Trophoblast cell (in vitro differentiated cells and primary cell): ENCODE measurements at regions not wholly inside any gene's neighbourhood (a gene's known extent, or its start where the extent isn't known, plus 50 kb on each side); places are given as distances from the start of the nearest gene placed in this dataset.
A peak's percentile ranks its signal among the peaks of the same experiment; 100 is the strongest.

Experiments
- DNase-seq, 2 donors: peaks; one replicate each; pipeline ENCODE4 v3.0.0-alpha.2; 2016
- H2AFZ ChIP-seq: 2 replicates; pipeline ENCODE4 v1.6.1; 2013; ENCODE audit warnings: low read length, moderate library complexity, mild to moderate bottlenecking; ENCODE audit not compliant: insufficient read depth, poor library complexity
- H2AK5ac ChIP-seq: 2 replicates; pipeline ENCODE4 v1.6.1; 2013; ENCODE audit warnings: mild to moderate bottlenecking, low read length
- H2BK120ac ChIP-seq: 2 replicates; pipeline ENCODE4 v1.6.1; 2013; ENCODE audit warnings: low read length, mild to moderate bottlenecking, moderate library complexity; ENCODE audit not compliant: insufficient read depth, poor library complexity
- H2BK12ac ChIP-seq: 2 replicates; pipeline ENCODE4 v1.6.1; 2013; ENCODE audit warnings: mild to moderate bottlenecking, low read length, moderate library complexity
- H2BK5ac ChIP-seq: 2 replicates; pipeline ENCODE4 v1.6.1; 2013; ENCODE audit warnings: low read length, low read depth, moderate library complexity, mild to moderate bottlenecking; ENCODE audit not compliant: poor library complexity
- H3K14ac ChIP-seq: 2 replicates; pipeline ENCODE4 v1.6.1; 2013; ENCODE audit warnings: mild to moderate bottlenecking, low read length
- H3K18ac ChIP-seq: 2 replicates; pipeline ENCODE4 v1.6.1; 2013; ENCODE audit warnings: mild to moderate bottlenecking, low read length
- H3K23ac ChIP-seq: 2 replicates; pipeline ENCODE4 v1.6.1; 2013; ENCODE audit warnings: low read length
- H3K27ac ChIP-seq: 2 replicates; pipeline ENCODE4 v1.5.1; 2013; ENCODE audit warnings: low read depth, mild to moderate bottlenecking, inconsistent platforms, low read length, moderate library complexity
- H3K27me3 ChIP-seq: 2 replicates; pipeline ENCODE4 v1.6.1; 2013; ENCODE audit warnings: inconsistent platforms, mild to moderate bottlenecking, low read length, moderate library complexity; ENCODE audit not compliant: insufficient read depth
- H3K36me3 ChIP-seq, 2 experiments: 1 replicate in 1 of 2; 2 replicates in 1 of 2; pipeline ENCODE4 v1.6.1; 2013; ENCODE audit warnings: low read length in 2 of 2, mild to moderate bottlenecking in 2 of 2, moderate library complexity in 1 of 2; ENCODE audit not compliant: insufficient read depth in 2 of 2, control insufficient read depth in 1 of 2
- H3K4ac ChIP-seq: 2 replicates; pipeline ENCODE4 v1.6.1; 2013; ENCODE audit warnings: low read depth, mild to moderate bottlenecking, low read length, moderate library complexity
- H3K4me1 ChIP-seq, 2 experiments: 1 replicate in 1 of 2; 2 replicates in 1 of 2; pipeline ENCODE4 v1.6.1; 2013; ENCODE audit warnings: low read length in 2 of 2, mild to moderate bottlenecking in 2 of 2, moderate library complexity in 1 of 2; ENCODE audit not compliant: insufficient read depth in 2 of 2, control insufficient read depth in 1 of 2
- H3K4me2 ChIP-seq: 2 replicates; pipeline ENCODE4 v1.6.1; 2013; ENCODE audit warnings: inconsistent platforms, mild to moderate bottlenecking, low read length, moderate library complexity
- H3K4me3 ChIP-seq: 2 replicates; pipeline ENCODE4 v1.5.1; 2013; ENCODE audit warnings: mild to moderate bottlenecking, low read depth, low read length, inconsistent platforms
- H3K79me1 ChIP-seq: one replicate; pipeline ENCODE4 v1.6.1; 2013; ENCODE audit warnings: low read length
- H3K79me2 ChIP-seq: 2 replicates; pipeline ENCODE4 v1.6.1; 2013; ENCODE audit warnings: low read length, mild to moderate bottlenecking; ENCODE audit not compliant: control insufficient read depth, insufficient read depth, poor library complexity
- H3K9ac ChIP-seq: 2 replicates; pipeline ENCODE4 v1.6.1; 2013; ENCODE audit warnings: mild to moderate bottlenecking, low read length
- H3K9me3 ChIP-seq: 2 replicates; pipeline ENCODE4 v1.6.1; 2013; ENCODE audit warnings: low read depth, mild to moderate bottlenecking, control low read depth, inconsistent platforms, low read length; ENCODE audit not compliant: insufficient read depth
- H4K12ac ChIP-seq: 2 replicates; pipeline ENCODE4 v1.6.1; 2013; ENCODE audit warnings: low read depth, mild to moderate bottlenecking, low read length, moderate library complexity
- H4K8ac ChIP-seq: 2 replicates; pipeline ENCODE4 v1.6.1; 2013; ENCODE audit warnings: low read depth, mild to moderate bottlenecking, low read length, moderate library complexity
- H4K91ac ChIP-seq: one replicate; pipeline ENCODE4 v1.6.1; 2013; ENCODE audit warnings: low read depth, mild to moderate bottlenecking, low read length, moderate library complexity
- WGBS: extraction: QIAGEN DNeasy Blood & Tissue Kit; methylation state at CpG from one replicate; pipeline ENCODE4 v1.1.7; 2013; ENCODE audit warnings: missing lambda C conversion rate; ENCODE audit not compliant: insufficient read length, insufficient coverage; ENCODE audit errors: extremely low coverage; 5-methylcytosine and 5-hydroxymethylcytosine counted together

DNA sequence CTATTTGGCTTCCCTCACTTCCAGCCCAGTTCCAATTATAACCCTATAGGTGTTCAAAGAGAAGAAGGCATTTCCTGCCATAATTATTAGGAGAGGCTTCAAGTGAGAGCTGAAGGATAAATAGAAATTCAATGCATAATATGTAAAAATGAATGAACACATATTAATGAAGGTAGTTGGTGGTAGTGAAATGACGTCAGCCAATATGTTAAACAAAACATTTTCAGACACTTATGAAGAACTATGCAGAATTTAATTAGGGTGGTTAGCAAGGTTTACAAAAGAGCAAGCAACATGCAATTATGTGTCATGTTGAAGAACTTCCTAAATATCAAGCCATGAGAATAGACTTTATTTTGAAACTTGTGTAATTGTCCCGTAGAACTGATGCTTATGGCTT, 858.8 kb upstream of the DDX18 start:
- no peak overlapping the region for H3K14ac ChIP-seq
- no peak overlapping the region for H3K4ac ChIP-seq
- H3K23ac ChIP-seq: no peak overlapping the region
- no peak overlapping the region for H4K91ac ChIP-seq
- H3K4me3 ChIP-seq: no peak overlapping the region
- H2BK12ac ChIP-seq: no peak overlapping the region
- H3K79me1 ChIP-seq: no peaks in the 10 kb centered on the region
- no peak overlapping the region for H4K8ac ChIP-seq
- H3K36me3 ChIP-seq: no peaks in the 10 kb centered on the region
- H3K9me3 ChIP-seq: no peaks in the 10 kb centered on the region
- H3K4me1 ChIP-seq: no peaks in the 10 kb centered on the region
- DNase-seq: no peak
- no peak overlapping the region for H4K12ac ChIP-seq
- H3K18ac ChIP-seq: no peak overlapping the region
- no peak overlapping the region for H2AK5ac ChIP-seq
- H2AFZ ChIP-seq: no peak overlapping the region
- no peak overlapping the region for H3K4me2 ChIP-seq
- no peaks in the 10 kb centered on the region for H3K27me3 ChIP-seq
- no peak overlapping the region for H3K9ac ChIP-seq
- no peak overlapping the region for H2BK120ac ChIP-seq
- no CpG with 5 or more reads among the region's 2 CpGs for WGBS
- H3K27ac ChIP-seq: no peak overlapping the region
- H2BK5ac ChIP-seq: no peak overlapping the region
- H3K79me2 ChIP-seq: no peaks in the 10 kb centered on the region

DNA sequence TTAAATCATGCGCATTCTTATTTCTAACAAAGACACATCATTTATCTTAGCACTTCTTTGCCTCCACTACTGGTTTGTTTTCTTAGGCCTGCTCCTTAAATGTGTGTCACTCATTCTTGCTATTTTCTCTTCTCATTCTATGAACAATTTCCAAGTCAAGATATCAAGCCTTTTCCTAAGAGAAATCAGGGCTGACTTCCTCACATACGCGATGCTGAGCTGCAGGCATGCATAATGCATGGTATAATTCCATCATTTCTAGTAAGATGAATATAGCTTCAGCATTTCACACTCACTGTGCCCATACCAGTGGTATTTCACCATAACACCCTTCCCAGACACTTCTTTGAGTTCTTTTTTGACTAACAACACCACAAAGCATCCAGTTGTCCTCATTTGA, 838.9 kb upstream of the DDX18 start:
- Histone ChIP-seq H3K4me2 (no peak overlapping the region), H3K79me2 (no peaks in the 10 kb centered on the region), H2BK5ac (no peak overlapping the region), H2AK5ac (no peak overlapping the region), H2BK120ac (no peak overlapping the region), H3K14ac (no peak overlapping the region), H3K4ac (no peak overlapping the region), H3K79me1 (no peaks in the 10 kb centered on the region), H3K36me3 (no peaks in the 10 kb centered on the region), H3K27ac (no peak overlapping the region), H2BK12ac (no peak overlapping the region), H4K12ac (no peak overlapping the region), H2AFZ (no peak overlapping the region), H3K9ac (no peak overlapping the region), H4K8ac (no peak overlapping the region), H3K18ac (no peak overlapping the region), H3K23ac (no peak overlapping the region), H3K27me3 (no peaks in the 10 kb centered on the region), H4K91ac (no peak overlapping the region), H3K4me1 (no peaks in the 10 kb centered on the region), H3K4me3 (no peak overlapping the region), H3K9me3 (no peaks in the 10 kb centered on the region)
- DNase-seq: no peak
- WGBS: no CpG with 5 or more reads among the region's 3 CpGs

DNA sequence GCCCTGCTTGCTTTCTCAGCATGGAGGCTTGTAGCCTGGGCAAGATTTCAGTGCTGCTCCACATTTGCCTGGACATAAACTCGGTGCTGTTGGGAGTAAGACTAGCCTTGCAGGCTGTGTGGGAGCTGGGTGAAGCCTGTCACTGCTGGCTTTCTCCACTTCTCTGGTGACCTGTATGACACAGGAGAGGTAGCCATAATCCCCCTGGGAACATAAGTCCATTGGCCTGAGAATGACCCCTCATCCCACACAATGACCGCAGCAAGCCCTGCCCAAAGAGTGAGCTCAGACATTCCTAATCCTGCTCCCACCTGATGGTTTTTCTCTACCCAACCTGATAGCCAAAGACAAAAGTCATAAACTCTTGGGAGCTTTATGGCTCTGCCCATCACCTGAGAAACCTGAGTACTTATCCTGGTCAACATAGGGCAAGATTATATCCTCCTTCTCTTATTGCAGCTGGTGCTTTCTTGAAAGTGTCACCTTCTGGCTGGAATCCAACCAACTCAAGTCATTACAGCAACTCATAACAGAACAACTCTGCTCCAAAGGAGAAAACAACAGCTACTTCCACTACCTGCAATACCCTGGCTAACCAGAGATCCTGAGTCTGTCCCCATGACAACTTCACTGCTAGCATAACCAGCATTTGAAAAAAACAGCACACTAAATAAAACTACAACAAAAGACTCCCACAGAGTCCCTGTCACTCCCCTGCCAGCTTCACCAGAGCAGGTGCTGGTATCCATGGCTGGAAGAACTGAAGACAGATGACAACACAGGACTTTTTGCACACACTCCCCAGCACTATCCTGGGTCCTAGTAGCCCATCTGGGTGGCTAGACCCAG, 834.4 kb upstream of the DDX18 start:
- no CpG with 5 or more reads among the region's 2 CpGs for WGBS
- Histone ChIP-seq H3K14ac (no peak overlapping the region), H2BK12ac (no peak overlapping the region), H2BK120ac (no peak overlapping the region), H3K36me3 (peaks cover 0 to 2% of the 10 kb centered on the region in 2 experiments), H3K4me3 (no peak overlapping the region), H2BK5ac (no peak overlapping the region), H3K79me2 (no peaks in the 10 kb centered on the region), H3K4ac (no peak overlapping the region), H3K9ac (no peak overlapping the region), H4K8ac (no peak overlapping the region), H3K23ac (no peak overlapping the region), H2AK5ac (no peak overlapping the region), H3K9me3 (no peaks in the 10 kb centered on the region), H3K4me1 (no peaks in the 10 kb centered on the region), H3K27ac (no peak overlapping the region), H3K18ac (no peak overlapping the region), H3K79me1 (no peaks in the 10 kb centered on the region), H4K12ac (no peak overlapping the region), H2AFZ (no peak overlapping the region), H3K4me2 (no peak overlapping the region), H4K91ac (no peak overlapping the region), H3K27me3 (no peaks in the 10 kb centered on the region)
- DNase-seq: no peak

DNA sequence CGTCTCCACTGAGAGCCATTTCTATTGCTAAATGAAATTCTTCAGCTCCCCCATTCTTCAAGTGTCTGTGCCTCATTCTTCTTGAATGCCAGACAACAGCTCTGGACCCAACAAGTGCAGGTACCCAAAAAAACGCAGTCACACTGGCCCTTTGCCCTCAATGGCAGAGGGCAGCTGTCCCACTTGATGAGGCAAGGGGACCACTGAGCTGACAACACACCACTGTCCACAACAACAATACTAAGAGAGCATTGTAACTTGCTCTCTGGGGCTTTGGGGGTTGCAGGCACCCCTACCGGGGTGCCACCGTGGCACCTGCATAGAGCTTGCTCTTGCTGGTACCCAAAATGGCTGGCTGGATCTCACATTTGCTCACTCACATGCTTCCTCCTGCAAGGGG, 827.0 kb upstream of the DDX18 start:
- Histone ChIP-seq H3K14ac (no peak overlapping the region), H2AK5ac (no peak overlapping the region), H3K79me2 (no peaks in the 10 kb centered on the region), H4K8ac (no peak overlapping the region), H4K91ac (no peak overlapping the region), H2BK5ac (no peak overlapping the region), H3K27ac (no peak overlapping the region), H3K23ac (peak overlapping the region; percentile 95), H3K9ac (no peak overlapping the region), H3K4me3 (no peak overlapping the region), H3K27me3 (no peaks in the 10 kb centered on the region), H2BK12ac (no peak overlapping the region), H3K4me1 (no peaks in the 10 kb centered on the region), H4K12ac (no peak overlapping the region), H3K9me3 (no peaks in the 10 kb centered on the region), H3K36me3 (no peaks in the 10 kb centered on the region), H3K18ac (no peak overlapping the region), H2BK120ac (no peak overlapping the region), H3K79me1 (no peaks in the 10 kb centered on the region), H2AFZ (no peak overlapping the region), H3K4me2 (no peak overlapping the region), H3K4ac (no peak overlapping the region)
- no CpG with 5 or more reads among the region's 4 CpGs for WGBS
- DNase-seq: no peak
